PC-9 (cell line): ENCODE measurements at regions not wholly inside any gene's neighbourhood (a gene's known extent, or its start where the extent isn't known, plus 50 kb on each side); places are given as distances from the start of the nearest gene placed in this dataset.
A peak's percentile ranks its signal among the peaks of the same experiment; 100 is the strongest.

Experiments used
- BruUV-seq: library from RNA; stranded (reverse); fragments of 400-500 nt; replicated peaks from 2 replicates; lab custom pipeline; 2021; lab: Mats Ljungman, UMichigan
- CTCF ChIA-PET: fragments of 300-600 bp; sonication (Branson Sonifier 250); formaldehyde crosslinking; loops from one replicate; lab custom pipeline; 2022; ENCODE audit warnings: antibody characterized with exemption; lab: Charles Lee
- POLR2A ChIA-PET: fragments of 300-600 bp; sonication (Branson Sonifier 250); formaldehyde crosslinking; loops from one replicate; lab custom pipeline; 2022; ENCODE audit warnings: antibody characterized with exemption; ENCODE audit not compliant: unreplicated experiment; lab: Charles Lee
- DNase-seq, 2 experiments: peaks; one replicate each; pipeline versions ENCODE4 v3.0.0 to v3.0.0-alpha.2; 2015 to 2022; ENCODE audit warnings: mixed read lengths in 1 of 2
- H2AFZ ChIP-seq: fragments of 200-600 bp; sonication (generic); 2 replicates; pipeline ENCODE4 v1.8.1; 2017; ENCODE audit warnings: antibody characterized with exemption
- H3F3A ChIP-seq: fragments of 200-600 bp; sonication (generic); 2 replicates; pipeline ENCODE4 v1.8.1; 2017; ENCODE audit warnings: antibody characterized with exemption, mild to moderate bottlenecking, low read depth; ENCODE audit not compliant: insufficient read depth
- H3K27ac ChIP-seq: fragments of 200-600 bp; sonication (generic); 2 replicates; pipeline ENCODE4 v1.6.1; 2016; ENCODE audit warnings: mixed run types
- H3K27me3 ChIP-seq: fragments of 200-600 bp; sonication (generic); 2 replicates; pipeline ENCODE4 v1.6.1; 2016; ENCODE audit warnings: low read depth, mixed run types; ENCODE audit not compliant: insufficient read depth
- H3K36me3 ChIP-seq: fragments of 200-600 bp; sonication (generic); 2 replicates; pipeline ENCODE4 v1.6.1; 2016; ENCODE audit warnings: low read depth, mixed run types
- H3K4me1 ChIP-seq: fragments of 200-600 bp; sonication (generic); replicated peaks from 2 replicates; pipeline ENCODE4 v1.6.1; 2016; ENCODE audit warnings: mixed run types; ENCODE audit not compliant: insufficient read depth
- H3K4me2 ChIP-seq: fragments of 200-600 bp; sonication (generic); 2 replicates; pipeline ENCODE4 v1.6.1; 2017; ENCODE audit warnings: mixed run types
- H3K4me3 ChIP-seq: fragments of 200-600 bp; sonication (generic); 2 replicates; pipeline ENCODE4 v1.6.1; 2016; ENCODE audit warnings: mixed run types
- H3K79me2 ChIP-seq: fragments of 200-600 bp; sonication (generic); 2 replicates; pipeline ENCODE4 v1.6.1; 2017; ENCODE audit warnings: low read depth, mixed run types
- H3K9me2 ChIP-seq: fragments of 200-600 bp; sonication (generic); 2 replicates; pipeline ENCODE4 v1.8.1; 2017; ENCODE audit warnings: mild to moderate bottlenecking; ENCODE audit not compliant: insufficient read depth
- H3K9me3 ChIP-seq: fragments of 200-600 bp; sonication (generic); 2 replicates; pipeline ENCODE4 v1.8.1; 2016; ENCODE audit warnings: low read depth; ENCODE audit not compliant: insufficient read depth
- H4K20me1 ChIP-seq: fragments of 200-600 bp; sonication (generic); 2 replicates; pipeline ENCODE4 v1.8.1; 2017; ENCODE audit not compliant: insufficient read depth
- EZH2 ChIP-seq: fragments of 200-600 bp; sonication (generic); IDR thresholded peaks from 2 replicates; pipeline ENCODE4 v1.8.0; 2017; ENCODE audit warnings: antibody characterized with exemption, low read depth
- intact Hi-C: fragments of 100-400 bp; cut with micrococcal nuclease; formaldehyde crosslinking; loops from one replicate; pipeline ENCODE4 v1.10.0; 2022; ENCODE audit not compliant: unreplicated experiment
- TF ChIP-seq, protein P1 (sequence below): fragments of 200-600 bp; sonication (generic); conservative IDR thresholded peaks from 2 replicates; pipeline ENCODE4 v1.6.1; 2017; ENCODE audit warnings: mixed run types, antibody characterized with exemption, mild to moderate bottlenecking, moderate library complexity

GRCh38 chr4:104944596-104944995 is 202.1 kb upstream of the TET2 start:
- Histone ChIP-seq H3F3A (no peaks in the 10 kb centered on the region), H3K79me2 (no peaks in the 10 kb centered on the region), H2AFZ (no peak overlapping the region), H3K4me2 (no peak overlapping the region), H3K9me3 (no peaks in the 10 kb centered on the region), H3K4me1 (no peaks in the 10 kb centered on the region), H3K27me3 (no peaks in the 10 kb centered on the region), H3K27ac (no peak overlapping the region), H4K20me1 (no peaks in the 10 kb centered on the region), H3K9me2 (no peaks in the 10 kb centered on the region), H3K36me3 (no peaks in the 10 kb centered on the region), H3K4me3 (no peak overlapping the region)
- POLR2A ChIA-PET = no interaction called here
- no TSS peak for BruUV-seq
- DNase-seq = no peak
- CTCF ChIA-PET = no interaction called here
- TF ChIP-seq, protein P1, sequence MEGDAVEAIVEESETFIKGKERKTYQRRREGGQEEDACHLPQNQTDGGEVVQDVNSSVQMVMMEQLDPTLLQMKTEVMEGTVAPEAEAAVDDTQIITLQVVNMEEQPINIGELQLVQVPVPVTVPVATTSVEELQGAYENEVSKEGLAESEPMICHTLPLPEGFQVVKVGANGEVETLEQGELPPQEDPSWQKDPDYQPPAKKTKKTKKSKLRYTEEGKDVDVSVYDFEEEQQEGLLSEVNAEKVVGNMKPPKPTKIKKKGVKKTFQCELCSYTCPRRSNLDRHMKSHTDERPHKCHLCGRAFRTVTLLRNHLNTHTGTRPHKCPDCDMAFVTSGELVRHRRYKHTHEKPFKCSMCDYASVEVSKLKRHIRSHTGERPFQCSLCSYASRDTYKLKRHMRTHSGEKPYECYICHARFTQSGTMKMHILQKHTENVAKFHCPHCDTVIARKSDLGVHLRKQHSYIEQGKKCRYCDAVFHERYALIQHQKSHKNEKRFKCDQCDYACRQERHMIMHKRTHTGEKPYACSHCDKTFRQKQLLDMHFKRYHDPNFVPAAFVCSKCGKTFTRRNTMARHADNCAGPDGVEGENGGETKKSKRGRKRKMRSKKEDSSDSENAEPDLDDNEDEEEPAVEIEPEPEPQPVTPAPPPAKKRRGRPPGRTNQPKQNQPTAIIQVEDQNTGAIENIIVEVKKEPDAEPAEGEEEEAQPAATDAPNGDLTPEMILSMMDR = no peak
- no peak for TF ChIP-seq EZH2
- intact Hi-C loops = no loop called here

DNA sequence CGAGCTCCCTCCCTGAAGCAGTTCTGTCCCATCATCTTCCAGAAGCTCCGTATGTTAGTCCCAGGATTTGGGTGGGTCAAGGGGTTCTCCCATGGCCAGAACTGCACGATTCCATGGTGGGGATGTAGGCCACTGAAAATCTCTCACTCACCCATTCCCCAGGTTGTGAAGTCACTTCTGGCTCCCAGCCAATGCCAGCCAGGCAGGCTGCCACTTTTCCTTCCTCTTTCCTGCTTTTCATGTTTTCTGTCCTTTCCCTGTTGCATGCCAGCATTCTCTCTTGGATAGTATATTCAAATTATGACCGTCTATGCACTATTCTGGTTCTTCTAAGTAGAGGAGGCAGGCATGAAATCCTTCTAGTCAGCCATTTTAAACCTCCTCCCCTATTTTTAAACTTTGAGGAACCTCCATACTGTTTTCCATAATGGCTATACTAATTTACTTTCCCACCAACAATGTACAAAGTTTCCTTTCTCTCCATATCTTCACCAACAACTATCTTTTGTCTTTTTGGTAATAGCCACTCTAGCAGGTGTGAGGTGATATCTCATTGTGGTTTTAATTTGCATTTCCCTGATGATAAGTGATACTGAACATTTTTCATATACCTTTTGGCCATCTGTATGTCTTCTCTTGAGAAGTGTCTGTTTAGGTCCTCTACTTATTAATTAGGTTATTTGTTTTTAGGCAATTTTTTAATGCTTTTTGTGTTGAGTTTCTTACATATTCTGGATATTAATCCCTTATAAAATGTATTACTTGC is 182.1 kb upstream of the TET2 start:
- Histone ChIP-seq H3K27me3 (no peaks in the 10 kb centered on the region), H3K9me2 (no peaks in the 10 kb centered on the region), H3F3A (no peaks in the 10 kb centered on the region), H3K79me2 (no peaks in the 10 kb centered on the region), H4K20me1 (no peaks in the 10 kb centered on the region), H3K4me3 (no peak overlapping the region), H3K36me3 (no peaks in the 10 kb centered on the region), H2AFZ (no peak overlapping the region), H3K9me3 (no peaks in the 10 kb centered on the region), H3K27ac (no peak overlapping the region), H3K4me1 (peaks cover 14% of the 10 kb centered on the region; the same call in 1 of the 2 replicates), H3K4me2 (no peak overlapping the region)
- intact Hi-C loops = loop anchor here (5.0 to 10.0 kb wide), 2 partner anchors 100 to 178 kb away; no protein-coding TSS in a partner anchor
- CTCF ChIA-PET = no interaction called here
- POLR2A ChIA-PET = no interaction called here
- no TSS peak for BruUV-seq
- TF ChIP-seq, protein P1 = no peak
- TF ChIP-seq EZH2 = no peak
- DNase-seq = no peak

DNA sequence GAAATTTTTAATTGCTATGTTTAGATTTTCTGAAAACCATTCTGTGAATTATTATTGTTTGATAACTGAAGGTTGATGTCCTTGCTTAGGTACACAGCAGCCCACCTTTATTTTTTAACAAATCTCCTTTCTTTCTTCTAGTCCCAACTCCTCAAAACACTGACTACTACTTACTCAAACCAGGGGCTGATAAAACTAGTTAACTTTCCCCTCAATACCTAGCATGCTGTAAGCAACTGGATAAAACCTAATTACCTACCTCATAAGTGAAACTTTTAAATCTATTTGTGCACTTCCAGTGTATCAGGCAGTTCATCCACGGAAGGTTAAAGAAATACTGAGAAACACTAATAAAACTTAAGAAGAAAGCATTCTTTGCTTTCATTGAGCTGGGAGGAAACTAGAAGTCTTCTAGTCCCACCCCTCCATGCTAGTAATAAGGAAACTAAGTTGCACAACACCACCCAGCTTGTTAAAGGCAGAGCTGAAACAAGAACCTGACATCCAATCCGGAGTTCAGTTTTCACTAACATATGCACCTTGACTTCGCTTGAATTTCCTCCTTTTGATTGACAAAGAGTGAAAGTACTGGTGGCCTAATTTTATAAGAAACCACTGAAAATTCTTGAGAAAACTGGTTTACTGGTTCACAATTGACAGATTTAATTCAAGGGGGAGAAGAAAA is 180.2 kb upstream of the TET2 start:
- Histone ChIP-seq H3K27ac (peak overlapping the region; percentile 79), H2AFZ (peak overlapping the region; percentile 70), H3K4me3 (no peak overlapping the region; the same call in 1 of the 2 replicates), H3K79me2 (no peaks in the 10 kb centered on the region), H3K4me2 (peak overlapping the region; percentile 61), H4K20me1 (no peaks in the 10 kb centered on the region), H3F3A (no peaks in the 10 kb centered on the region; the same call in 1 of the 2 replicates), H3K9me2 (no peaks in the 10 kb centered on the region), H3K27me3 (no peaks in the 10 kb centered on the region), H3K9me3 (no peaks in the 10 kb centered on the region), H3K4me1 (peaks cover 20% of the 10 kb centered on the region), H3K36me3 (no peaks in the 10 kb centered on the region)
- CTCF ChIA-PET = no interaction called here
- POLR2A ChIA-PET = no interaction called here
- BruUV-seq = no TSS peak
- intact Hi-C loops = loop anchor here (2.0 to 10.0 kb wide), 3 partner anchors 92 to 176 kb away; no protein-coding TSS in a partner anchor
- DNase-seq = peak; percentile 2 to 62
- TF ChIP-seq, protein P1 = no peak
- no peak for TF ChIP-seq EZH2
